H1 (cell line): ENCODE measurements at regions not wholly inside any gene's neighbourhood (a gene's known extent, or its start where the extent isn't known, plus 50 kb on each side); places are given as distances from the start of the nearest gene placed in this dataset.

Source experiments
- CTCF ChIA-PET: fragments of 300-600 bp; sonication (Branson Sonifier 250); formaldehyde crosslinking; loops from one replicate; lab custom pipeline; 2021; ENCODE audit not compliant: partially characterized antibody; lab: Charles Lee
- POLR2A ChIA-PET: fragments of 300-600 bp; sonication (Branson Sonifier 250); formaldehyde crosslinking; loops from one replicate; lab custom pipeline; 2021; ENCODE audit warnings: inconsistent platforms; ENCODE audit not compliant: partially characterized antibody; lab: Charles Lee
- DNase-seq, 2 experiments: peaks; one replicate each; pipeline versions ENCODE4 v3.0.0 to v3.0.0-alpha.2; 2010 to 2022; ENCODE audit warnings: low spot score in 2 of 2, low read depth in 1 of 2, mixed read lengths in 1 of 2
- FAIRE-seq: peaks from 2 replicates; lab custom pipeline; 2011; peaks lifted over from hg19 to GRCh38; lab: Jason Lieb, UNC
- H2AFZ ChIP-seq: 2 replicates; pipeline ENCODE4 v1.8.1; 2012; ENCODE audit warnings: low read length, inconsistent platforms
- H2AK5ac ChIP-seq: 2 replicates; pipeline ENCODE4 v1.6.1; 2013; ENCODE audit warnings: low read depth, low read length
- H2BK120ac ChIP-seq: replicated peaks from 2 replicates; pipeline ENCODE3; 2013; ENCODE audit warnings: low read depth, low read length, inconsistent platforms
- H2BK12ac ChIP-seq: 2 replicates; pipeline ENCODE4 v1.6.1; 2013; ENCODE audit warnings: low read depth, low read length
- H2BK15ac ChIP-seq: 2 replicates; pipeline ENCODE4 v1.6.1; 2013; ENCODE audit warnings: low read length
- H2BK20ac ChIP-seq: 2 replicates; pipeline ENCODE4 v1.6.1; 2013; ENCODE audit warnings: low read length
- H2BK5ac ChIP-seq: 2 replicates; pipeline ENCODE4 v1.6.1; 2013; ENCODE audit warnings: low read depth, low read length
- H3K14ac ChIP-seq: 2 replicates; pipeline ENCODE4 v1.6.1; 2013; ENCODE audit warnings: inconsistent platforms; ENCODE audit not compliant: insufficient read length
- H3K18ac ChIP-seq: 2 replicates; pipeline ENCODE4 v1.6.1; 2013; ENCODE audit warnings: low read length; ENCODE audit errors: extremely low read depth
- H3K23ac ChIP-seq: 2 replicates; pipeline ENCODE4 v1.6.1; 2013; ENCODE audit warnings: inconsistent platforms; ENCODE audit not compliant: insufficient read length
- H3K23me2 ChIP-seq: 2 replicates; pipeline ENCODE4 v1.6.1; 2013; ENCODE audit warnings: low read depth, low read length
- H3K27ac ChIP-seq: 2 replicates; pipeline ENCODE4 v1.6.1; 2011; ENCODE audit warnings: low read depth, low read length, inconsistent platforms
- H3K27me3 ChIP-seq, 4 experiments: replicated peaks in 1 of 4; 1 replicate in 1 of 4; 2 replicates in 3 of 4; pipeline versions ENCODE4 v1.6.1 to v1.8.1; 2011 to 2013; ENCODE audit warnings: low read length in 3 of 4, mild to moderate bottlenecking in 3 of 4, inconsistent platforms in 2 of 4, mixed read lengths in 2 of 4, moderate library complexity in 1 of 4; ENCODE audit not compliant: control insufficient read depth in 3 of 4, insufficient read depth in 3 of 4; ENCODE audit errors: extremely low read depth in 1 of 4
- H3K36me3 ChIP-seq, 4 experiments: 2 replicates each; pipeline versions ENCODE4 v1.6.1 to v1.8.1; 2011 to 2013; ENCODE audit warnings: mild to moderate bottlenecking in 4 of 4, low read length in 3 of 4, moderate library complexity in 2 of 4, control low read depth in 1 of 4, inconsistent platforms in 1 of 4; ENCODE audit not compliant: insufficient read depth in 4 of 4, control insufficient read depth in 2 of 4
- H3K4ac ChIP-seq: replicated peaks from 2 replicates; pipeline ENCODE3; 2013; ENCODE audit warnings: low read length, low read depth, mixed read lengths, inconsistent platforms; ENCODE audit not compliant: insufficient read length
- H3K4me1 ChIP-seq, 4 experiments: replicated peaks in 1 of 4; 1 replicate in 1 of 4; 2 replicates in 3 of 4; pipeline versions ENCODE4 v1.6.1 to v1.8.1; 2011 to 2013; ENCODE audit warnings: low read length in 3 of 4, inconsistent platforms in 2 of 4, mixed read lengths in 1 of 4; ENCODE audit not compliant: insufficient read depth in 4 of 4, control insufficient read depth in 3 of 4
- H3K4me2 ChIP-seq, 2 experiments: 2 replicates each; pipeline versions ENCODE4 v1.6.1 to v1.8.1; 2011 to 2013; ENCODE audit warnings: low read depth in 2 of 2, low read length in 2 of 2, control low read depth in 1 of 2, inconsistent platforms in 1 of 2, mild to moderate bottlenecking in 1 of 2; ENCODE audit not compliant: insufficient read depth in 1 of 2
- H3K4me3 ChIP-seq, 4 experiments: fragments of 200-600, 300-600 bp in 1 of 4; sonication (generic), shearing (Covaris generic), sonication (Bioruptor Twin) in 1 of 4; 2 replicates each; pipeline versions ENCODE4 v1.5.1 to v1.8.1; 2011 to 2016; ENCODE audit warnings: low read length in 4 of 4, low read depth in 3 of 4, control low read depth in 2 of 4, inconsistent platforms in 2 of 4, mild to moderate bottlenecking in 2 of 4, mixed read lengths in 1 of 4, moderate library complexity in 1 of 4; ENCODE audit not compliant: insufficient read depth in 2 of 4; ENCODE audit errors: extremely low read depth in 1 of 4
- H3K56ac ChIP-seq: replicated peaks from 2 replicates; pipeline ENCODE3; 2013; ENCODE audit warnings: low read depth, mild to moderate bottlenecking, mixed read lengths, low read length, inconsistent platforms; ENCODE audit not compliant: insufficient read length
- H3K79me1 ChIP-seq: 2 replicates; pipeline ENCODE4 v1.6.1; 2013; ENCODE audit warnings: low read depth, low read length, control low read depth
- H3K79me2 ChIP-seq, 2 experiments: 2 replicates each; pipeline versions ENCODE4 v1.6.1 to v1.8.1; 2012 to 2013; ENCODE audit warnings: low read length in 2 of 2, mild to moderate bottlenecking in 2 of 2, inconsistent platforms in 1 of 2; ENCODE audit not compliant: insufficient read depth in 2 of 2, control insufficient read depth in 1 of 2
- H3K9ac ChIP-seq, 4 experiments: replicated peaks in 1 of 4; 1 replicate in 1 of 4; 2 replicates in 3 of 4; pipeline versions ENCODE4 v1.6.1 to v1.8.1; 2011 to 2013; ENCODE audit warnings: low read depth in 3 of 4, low read length in 3 of 4, control low read depth in 2 of 4, mild to moderate bottlenecking in 2 of 4, moderate library complexity in 2 of 4, inconsistent platforms in 1 of 4; ENCODE audit errors: extremely low read depth in 1 of 4
- H3K9me3 ChIP-seq, 2 experiments: 2 replicates each; pipeline versions ENCODE4 v1.6.1 to v1.8.1; 2012 to 2013; ENCODE audit warnings: mild to moderate bottlenecking in 2 of 2, moderate library complexity in 2 of 2, control low read depth in 1 of 2, inconsistent platforms in 1 of 2, low read depth in 1 of 2, low read length in 1 of 2, mixed read lengths in 1 of 2; ENCODE audit not compliant: insufficient read depth in 2 of 2
- H4K20me1 ChIP-seq, 2 experiments: replicated peaks in 1 of 2; 2 replicates each; pipeline versions ENCODE3 to v1.8.1; 2011 to 2013; ENCODE audit warnings: inconsistent platforms in 2 of 2, low read length in 2 of 2, mild to moderate bottlenecking in 1 of 2; ENCODE audit not compliant: insufficient read depth in 2 of 2, control insufficient read depth in 1 of 2
- H4K5ac ChIP-seq: 2 replicates; pipeline ENCODE4 v1.6.1; 2013; ENCODE audit warnings: low read length, low read depth, mixed read lengths, inconsistent platforms; ENCODE audit not compliant: insufficient read length
- H4K8ac ChIP-seq: 2 replicates; pipeline ENCODE4 v1.8.0; 2013; ENCODE audit warnings: mild to moderate bottlenecking, moderate library complexity, low read length, inconsistent platforms; ENCODE audit not compliant: insufficient read depth; ENCODE audit errors: extremely low read depth
- H4K91ac ChIP-seq: replicated peaks from 2 replicates; pipeline ENCODE3; 2013; ENCODE audit warnings: low read length, mixed read lengths, inconsistent platforms; ENCODE audit not compliant: insufficient read length
- BCL11A ChIP-seq, 2 experiments: IDR thresholded peaks; one replicate each; pipeline ENCODE4 v1.6.1; 2011; ENCODE audit warnings: low read depth in 2 of 2, low read length in 2 of 2, mild to moderate bottlenecking in 2 of 2
- CBX8 ChIP-seq: fragments of 300-800, 300-1000 bp; sonication (generic); IDR thresholded peaks from 2 replicates; pipeline ENCODE4 v1.7.1; 2016; ENCODE audit warnings: low read depth, low read length, borderline replicate concordance
- CHD2 ChIP-seq: IDR thresholded peaks from 2 replicates; pipeline ENCODE4 v1.6.1; 2012; ENCODE audit warnings: low read length, improper control_type of control experiment
- FOSL1 ChIP-seq: IDR thresholded peaks from 2 replicates; pipeline ENCODE4 v1.6.1; 2011; ENCODE audit warnings: mild to moderate bottlenecking, low read depth, low read length, moderate library complexity; ENCODE audit not compliant: insufficient read depth
- GABPA ChIP-seq: IDR thresholded peaks from 2 replicates; pipeline ENCODE4 v1.6.1; 2011; ENCODE audit warnings: mild to moderate bottlenecking, low read length, moderate library complexity, borderline replicate concordance; ENCODE audit not compliant: insufficient read depth
- POU5F1 ChIP-seq: IDR thresholded peaks from 2 replicates; pipeline ENCODE4 v1.6.1; 2011; ENCODE audit warnings: low read depth, mild to moderate bottlenecking, low read length, moderate library complexity
- RBBP5 ChIP-seq: IDR thresholded peaks from 2 replicates; pipeline ENCODE4 v1.7.1; 2012; ENCODE audit warnings: low read depth, mild to moderate bottlenecking, inconsistent platforms, low read length, moderate library complexity, borderline replicate concordance
- TAF7 ChIP-seq: optimal IDR thresholded peaks from 2 replicates; pipeline ENCODE3; 2011; ENCODE audit warnings: low read depth, mild to moderate bottlenecking, inconsistent platforms, low read length, moderate library complexity, borderline replicate concordance
- WGBS, 2 experiments: shearing (Covaris generic) in 1 of 2; methylation state at CpG; one replicate each; pipeline versions ENCODE4 v1.1.6 to v1.1.7; 2013 to 2015; ENCODE audit warnings: low lambda C conversion rate in 2 of 2, mixed read lengths in 2 of 2, inconsistent platforms in 1 of 2, low coverage in 1 of 2, missing lambda C conversion rate in 1 of 2; ENCODE audit not compliant: insufficient replicate concordance in 2 of 2, insufficient coverage in 1 of 2, insufficient read length in 1 of 2; ENCODE audit errors: extremely low coverage in 1 of 2, missing lambda C conversion rate in 1 of 2; 5-methylcytosine and 5-hydroxymethylcytosine counted together

DNA sequence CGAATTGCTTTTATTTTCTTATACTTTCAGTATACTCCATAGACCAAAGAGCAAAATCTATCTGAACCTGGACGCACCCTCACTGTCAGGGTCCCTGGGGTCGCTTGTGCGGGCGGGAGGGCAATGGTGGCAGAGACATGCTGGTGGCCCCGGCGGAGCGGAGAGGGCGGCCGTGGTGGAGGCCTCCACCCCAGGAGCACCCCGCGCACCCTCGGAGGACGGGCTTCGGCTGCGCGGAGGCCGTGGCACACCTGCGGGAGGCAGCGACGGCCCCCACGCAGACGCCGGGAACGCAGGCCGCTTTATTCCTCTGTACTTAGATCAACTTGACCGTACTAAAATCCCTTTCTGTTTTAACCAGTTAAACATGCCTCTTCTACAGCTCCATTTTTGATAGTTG, 1077.4 kb downstream of the BRD1 start:
- no peak overlapping the region for H3K4me2 ChIP-seq
- ChIA-PET POLR2A (no interaction called here), CTCF (interaction anchor here (1.1 to 1.3 kb wide), 2 partner anchors 33 to 92 kb away, joined by 3 read pairs; no protein-coding TSS in a partner anchor)
- no peaks in the 10 kb centered on the region for H3K9me3 ChIP-seq
- no peak overlapping the region for H3K27ac ChIP-seq
- H2BK20ac ChIP-seq: no peak overlapping the region
- H3K4ac ChIP-seq: no peak overlapping the region
- DNase-seq (no peak), FAIRE-seq (no peak)
- no peaks in the 10 kb centered on the region for H3K79me1 ChIP-seq
- no peaks in the 10 kb centered on the region for H3K79me2 ChIP-seq
- H3K9ac ChIP-seq: no peak overlapping the region
- no peak overlapping the region for H2AK5ac ChIP-seq
- no peak overlapping the region for H3K4me3 ChIP-seq
- H3K36me3 ChIP-seq: no peaks in the 10 kb centered on the region
- no peak overlapping the region for H2AFZ ChIP-seq
- no peak overlapping the region for H2BK15ac ChIP-seq
- no peak overlapping the region for H2BK120ac ChIP-seq
- no peak overlapping the region for H2BK12ac ChIP-seq
- no peak overlapping the region for H3K14ac ChIP-seq
- no peak overlapping the region for H3K56ac ChIP-seq
- H4K20me1 ChIP-seq: peaks cover 3 to 6% of the 10 kb centered on the region in 2 experiments
- H3K4me1 ChIP-seq: no peaks in the 10 kb centered on the region; a peak in 1 of 7 replicates
- no peak overlapping the region for H3K23ac ChIP-seq
- no peak overlapping the region for H3K18ac ChIP-seq
- WGBS, 2 experiments: 98% methylated on average over 27 of the region's 27 CpGs; no CpG with 5 or more reads in 1 of the 2 experiments
- no peak for TF ChIP-seq BCL11A (IDR thresholded peaks at IDR 0.05; ENCODE audit: low read depth in 2 of 2, low read length in 2 of 2)
- no peak for TF ChIP-seq FOSL1
- no peak for TF ChIP-seq TAF7
- TF ChIP-seq CHD2: no peak
- no peak for TF ChIP-seq CBX8
- TF ChIP-seq POU5F1: no peak
- TF ChIP-seq GABPA: no peak
- TF ChIP-seq RBBP5: no peak
- H3K23me2 ChIP-seq: peaks cover 2% of the 10 kb centered on the region; the same call in 1 of the 2 replicates
- no peak overlapping the region for H4K91ac ChIP-seq
- no peak overlapping the region for H4K5ac ChIP-seq
- H3K27me3 ChIP-seq: no peaks in the 10 kb centered on the region
- no peak overlapping the region; the same call in 1 of the 2 replicates for H4K8ac ChIP-seq
- H2BK5ac ChIP-seq: no peak overlapping the region
